CD4-positive, alpha-beta T cell treated with Interleukin-10 for 1 hour (primary cell): ENCODE measurements at regions not wholly inside any gene's neighbourhood (a gene's known extent, or its start where the extent isn't known, plus 50 kb on each side); places are given as distances from the start of the nearest gene placed in this dataset.
"Not testable (repeated sequence)": the region's sequence is repeated elsewhere in the genome, so short reads cannot be mapped to it uniquely, and the experiment has no call there.

Source experiments
- DNase-seq: peaks from one replicate; pipeline ENCODE4 v3.0.0-alpha.2; 2020

- DNase-seq: no peak
Observed at GRCh38 chr14:44612002-44612401, 104.9 kb upstream of the FSCB start.

GRCh38 chr14:44609876-44610510 is 102.9 kb upstream of the FSCB start:
- DNase-seq: no peak

GRCh38 chr14:44609201-44609600 is 102.1 kb upstream of the FSCB start:
- no peak for DNase-seq

GRCh38 chr14:44607701-44608100 is 100.6 kb upstream of the FSCB start:
- DNase-seq: no peak

- DNase-seq: no peak
Observed at GRCh38 chr14:44606576-44606975, 99.5 kb upstream of the FSCB start.

GRCh38 chr14:44601266-44601665 is 94.2 kb upstream of the FSCB start:
- not testable (repeated sequence) for DNase-seq

GRCh38 chr14:44589180-44589579 is 82.1 kb upstream of the FSCB start:
- DNase-seq: no peak

GRCh38 chr14:44586910-44587309 is 79.8 kb upstream of the FSCB start:
- no peak for DNase-seq

- no peak for DNase-seq
Observed at GRCh38 chr14:44576356-44576755, 69.3 kb upstream of the FSCB start.

- DNase-seq: no peak
Observed at GRCh38 chr14:44567997-44568396, 60.9 kb upstream of the FSCB start.

GRCh38 chr14:44565968-44566367 is 58.9 kb upstream of the FSCB start:
- DNase-seq: no peak

- DNase-seq: no peak
Observed at GRCh38 chr14:44564908-44565307, 57.8 kb upstream of the FSCB start.
